ENCODE measurements at regions not wholly inside any gene's neighbourhood (a gene's known extent, or its start where the extent isn't known, plus 50 kb on each side); places are given as distances from the start of the nearest gene placed in this dataset.

GRCh38 chr2:226357816-226358215, 441.8 kb downstream of the IRS1 start:
- Histone ChIP-seq H3K36me3 (ENCODE audit: control insufficient read depth in 1 of 2, insufficient read depth in 2 of 2, low read depth in 1 of 2, low read length in 2 of 2) (no peaks in the 10 kb centered on the region), H3K18ac (ENCODE audit: low read depth in 1 of 2, low read length in 2 of 2) (no peak overlapping the region), H4K8ac (ENCODE audit: low read length) (no peak overlapping the region), H2BK120ac (ENCODE audit: low read depth, low read length) (no peak overlapping the region), H4K91ac (ENCODE audit: low read length) (no peak overlapping the region), H3K4me1 (ENCODE audit: control insufficient read depth, insufficient read depth, low read depth, low read length) (peaks cover 3% of the 10 kb centered on the region), H3K27ac (ENCODE audit: low read length, poor library complexity, severe bottlenecking) (no peak overlapping the region), H3K4me2 (ENCODE audit: low read length, poor library complexity, severe bottlenecking) (no peak overlapping the region), H3K4ac (ENCODE audit: low read depth in 1 of 2, low read length in 2 of 2) (no peak overlapping the region), H3K9ac (ENCODE audit: low read length) (no peak overlapping the region), H2BK15ac (ENCODE audit: low read depth, poor library complexity, severe bottlenecking) (no peak overlapping the region), H2AFZ (ENCODE audit: low read depth, low read length) (no peak overlapping the region), H3K23ac (ENCODE audit: low read length in 2 of 2) (no peak overlapping the region), H2AK5ac (ENCODE audit: low read length, severe bottlenecking) (no peak overlapping the region), H3K4me3 (ENCODE audit: insufficient read depth in 1 of 2, low read depth in 1 of 2, low read length in 2 of 2) (no peak overlapping the region), H2BK12ac (ENCODE audit: low read length in 2 of 2) (no peak overlapping the region), H3K79me1 (replicated peaks; ENCODE audit: low read length, poor library complexity, severe bottlenecking) (no peaks in the 10 kb centered on the region), H2BK5ac (ENCODE audit: low read depth, low read length, poor library complexity, severe bottlenecking) (no peak overlapping the region), H3K9me3 (ENCODE audit: control insufficient read depth, low read length) (no peaks in the 10 kb centered on the region), H3K14ac (ENCODE audit: low read length in 2 of 2) (no peak overlapping the region), H3K27me3 (ENCODE audit: control insufficient read depth in 1 of 2, insufficient read depth in 1 of 2, low read length in 2 of 2) (no peaks in the 10 kb centered on the region)
- no peak for DNase-seq
- WGBS = over 99% methylated on average over 5 of the region's 5 CpGs

- no peak overlapping the region for H3K9ac ChIP-seq (ENCODE audit: low read length)
- no peak overlapping the region for H3K18ac ChIP-seq (ENCODE audit: low read depth in 1 of 2, low read length in 2 of 2)
- H3K4me1 ChIP-seq (ENCODE audit: control insufficient read depth, insufficient read depth, low read depth, low read length) = peaks cover 3% of the 10 kb centered on the region
- no peak overlapping the region for H2BK12ac ChIP-seq (ENCODE audit: low read length in 2 of 2)
- H3K4ac ChIP-seq (ENCODE audit: low read depth in 1 of 2, low read length in 2 of 2) = no peak overlapping the region
- H2BK120ac ChIP-seq (ENCODE audit: low read depth, low read length) = no peak overlapping the region
- H3K14ac ChIP-seq (ENCODE audit: low read length in 2 of 2) = no peak overlapping the region
- no peaks in the 10 kb centered on the region for H3K36me3 ChIP-seq (ENCODE audit: control insufficient read depth in 1 of 2, insufficient read depth in 2 of 2, low read depth in 1 of 2, low read length in 2 of 2)
- no peak for DNase-seq
- no peak overlapping the region for H2BK5ac ChIP-seq (ENCODE audit: low read depth, low read length, poor library complexity, severe bottlenecking)
- H3K4me3 ChIP-seq (ENCODE audit: insufficient read depth in 1 of 2, low read depth in 1 of 2, low read length in 2 of 2) = no peak overlapping the region
- H4K91ac ChIP-seq (ENCODE audit: low read length) = no peak overlapping the region
- H3K4me2 ChIP-seq (ENCODE audit: low read length, poor library complexity, severe bottlenecking) = no peak overlapping the region
- H3K9me3 ChIP-seq (ENCODE audit: control insufficient read depth, low read length) = no peaks in the 10 kb centered on the region
- no peak overlapping the region for H3K27ac ChIP-seq (ENCODE audit: low read length, poor library complexity, severe bottlenecking)
- H2BK15ac ChIP-seq (ENCODE audit: low read depth, poor library complexity, severe bottlenecking) = no peak overlapping the region
- no peak overlapping the region for H4K8ac ChIP-seq (ENCODE audit: low read length)
- H3K23ac ChIP-seq (ENCODE audit: low read length in 2 of 2) = no peak overlapping the region
- H2AFZ ChIP-seq (ENCODE audit: low read depth, low read length) = no peak overlapping the region
- no peaks in the 10 kb centered on the region for H3K27me3 ChIP-seq (ENCODE audit: control insufficient read depth in 1 of 2, insufficient read depth in 1 of 2, low read length in 2 of 2)
- no peak overlapping the region for H2AK5ac ChIP-seq (ENCODE audit: low read length, severe bottlenecking)
- H3K79me1 ChIP-seq (replicated peaks; ENCODE audit: low read length, poor library complexity, severe bottlenecking) = no peaks in the 10 kb centered on the region
Observed at GRCh38 chr2:226355600-226355999, 444.0 kb downstream of the IRS1 start.

GRCh38 chr2:226354434-226354833, 445.2 kb downstream of the IRS1 start:
- H4K8ac ChIP-seq (ENCODE audit: low read length) = peak overlapping the region; percentile 15
- H4K91ac ChIP-seq (ENCODE audit: low read length) = no peak overlapping the region
- H2BK120ac ChIP-seq (ENCODE audit: low read depth, low read length) = no peak overlapping the region
- H2AK5ac ChIP-seq (ENCODE audit: low read length, severe bottlenecking) = no peak overlapping the region
- H3K4me1 ChIP-seq (ENCODE audit: control insufficient read depth, insufficient read depth, low read depth, low read length) = peaks cover 3% of the 10 kb centered on the region
- no peak overlapping the region for H3K4ac ChIP-seq (ENCODE audit: low read depth in 1 of 2, low read length in 2 of 2)
- H3K27me3 ChIP-seq (ENCODE audit: control insufficient read depth in 1 of 2, insufficient read depth in 1 of 2, low read length in 2 of 2) = no peaks in the 10 kb centered on the region
- H3K18ac ChIP-seq (ENCODE audit: low read depth in 1 of 2, low read length in 2 of 2) = peak overlapping the region in 1 of 2 experiments; percentile 55
- H3K79me1 ChIP-seq (replicated peaks; ENCODE audit: low read length, poor library complexity, severe bottlenecking) = no peaks in the 10 kb centered on the region
- H2AFZ ChIP-seq (ENCODE audit: low read depth, low read length) = no peak overlapping the region
- H3K9ac ChIP-seq (ENCODE audit: low read length) = no peak overlapping the region
- no peak overlapping the region for H3K4me3 ChIP-seq (ENCODE audit: insufficient read depth in 1 of 2, low read depth in 1 of 2, low read length in 2 of 2)
- no peak overlapping the region for H3K23ac ChIP-seq (ENCODE audit: low read length in 2 of 2)
- no peak overlapping the region for H2BK15ac ChIP-seq (ENCODE audit: low read depth, poor library complexity, severe bottlenecking)
- DNase-seq = peak; percentile 63
- no peak overlapping the region for H2BK12ac ChIP-seq (ENCODE audit: low read length in 2 of 2)
- H3K36me3 ChIP-seq (ENCODE audit: control insufficient read depth in 1 of 2, insufficient read depth in 2 of 2, low read depth in 1 of 2, low read length in 2 of 2) = no peaks in the 10 kb centered on the region
- H3K9me3 ChIP-seq (ENCODE audit: control insufficient read depth, low read length) = no peaks in the 10 kb centered on the region
- no peak overlapping the region for H2BK5ac ChIP-seq (ENCODE audit: low read depth, low read length, poor library complexity, severe bottlenecking)
- no peak overlapping the region for H3K14ac ChIP-seq (ENCODE audit: low read length in 2 of 2)
- peak overlapping the region; percentile 0 for H3K27ac ChIP-seq (ENCODE audit: low read length, poor library complexity, severe bottlenecking)
- no peak overlapping the region for H3K4me2 ChIP-seq (ENCODE audit: low read length, poor library complexity, severe bottlenecking)

- Histone ChIP-seq H3K9ac (ENCODE audit: low read length) (no peak overlapping the region), H2BK5ac (ENCODE audit: low read depth, low read length, poor library complexity, severe bottlenecking) (no peak overlapping the region), H3K23ac (ENCODE audit: low read length in 2 of 2) (no peak overlapping the region), H3K27me3 (ENCODE audit: control insufficient read depth in 1 of 2, insufficient read depth in 1 of 2, low read length in 2 of 2) (no peaks in the 10 kb centered on the region), H2BK12ac (ENCODE audit: low read length in 2 of 2) (no peak overlapping the region), H3K9me3 (ENCODE audit: control insufficient read depth, low read length) (no peaks in the 10 kb centered on the region), H3K4me2 (ENCODE audit: low read length, poor library complexity, severe bottlenecking) (no peak overlapping the region), H3K4ac (ENCODE audit: low read depth in 1 of 2, low read length in 2 of 2) (no peak overlapping the region), H3K4me1 (ENCODE audit: control insufficient read depth, insufficient read depth, low read depth, low read length) (peaks cover 3% of the 10 kb centered on the region), H3K79me1 (replicated peaks; ENCODE audit: low read length, poor library complexity, severe bottlenecking) (no peaks in the 10 kb centered on the region), H2AFZ (ENCODE audit: low read depth, low read length) (no peak overlapping the region), H3K27ac (ENCODE audit: low read length, poor library complexity, severe bottlenecking) (no peak overlapping the region), H2BK15ac (ENCODE audit: low read depth, poor library complexity, severe bottlenecking) (no peak overlapping the region), H3K18ac (ENCODE audit: low read depth in 1 of 2, low read length in 2 of 2) (no peak overlapping the region), H4K8ac (ENCODE audit: low read length) (no peak overlapping the region), H2AK5ac (ENCODE audit: low read length, severe bottlenecking) (no peak overlapping the region), H4K91ac (ENCODE audit: low read length) (no peak overlapping the region), H3K4me3 (ENCODE audit: insufficient read depth in 1 of 2, low read depth in 1 of 2, low read length in 2 of 2) (no peak overlapping the region), H2BK120ac (ENCODE audit: low read depth, low read length) (no peak overlapping the region), H3K36me3 (ENCODE audit: control insufficient read depth in 1 of 2, insufficient read depth in 2 of 2, low read depth in 1 of 2, low read length in 2 of 2) (no peaks in the 10 kb centered on the region), H3K14ac (ENCODE audit: low read length in 2 of 2) (no peak overlapping the region)
- no peak for DNase-seq
- WGBS = 90% methylated on average over 6 of the region's 6 CpGs
Observed at GRCh38 chr2:226352941-226353560, 446.6 kb downstream of the IRS1 start.

All from mesenchymal stem cell (in vitro differentiated cells and primary cell).